OCI-LY7 (cell line): ENCODE measurements at regions not wholly inside any gene's neighbourhood (a gene's known extent, or its start where the extent isn't known, plus 50 kb on each side); places are given as distances from the start of the nearest gene placed in this dataset.

Source experiments
- BruUV-seq: library from RNA; stranded (reverse); fragments of 400-500 nt; replicated peaks from 2 replicates; lab custom pipeline; 2021; lab: Mats Ljungman, UMichigan
- CTCF ChIA-PET: fragments of 300-600 bp; sonication (Branson Sonifier 250); formaldehyde crosslinking; loops from one replicate; lab custom pipeline; 2022; ENCODE audit warnings: antibody characterized with exemption; ENCODE audit not compliant: unreplicated experiment; lab: Charles Lee
- POLR2A ChIA-PET: fragments of 300-600 bp; sonication (Branson Sonifier 250); formaldehyde crosslinking; loops from one replicate; lab custom pipeline; 2022; ENCODE audit warnings: antibody characterized with exemption; lab: Charles Lee
- DNase-seq: peaks from one replicate; pipeline ENCODE4 v3.0.0-alpha.2; 2015; ENCODE audit warnings: low spot score
- H2AFZ ChIP-seq: fragments of 200-600 bp; sonication (generic), shearing (Covaris generic); 2 replicates; pipeline ENCODE4 v1.6.1; 2014; ENCODE audit warnings: mild to moderate bottlenecking, antibody characterized with exemption, low read length, moderate library complexity
- H3K27ac ChIP-seq: fragments of 200-600 bp; sonication (generic); 2 replicates; pipeline ENCODE4 v1.5.1; 2014; ENCODE audit warnings: mixed run types, low read depth, mild to moderate bottlenecking, moderate library complexity, low read length, inconsistent platforms; ENCODE audit not compliant: poor library complexity, severe bottlenecking
- H3K36me3 ChIP-seq: fragments of 200-600 bp; sonication (generic); 2 replicates; pipeline ENCODE4 v1.6.1; 2014; ENCODE audit warnings: mild to moderate bottlenecking, antibody characterized with exemption, low read length, moderate library complexity, mixed read lengths; ENCODE audit not compliant: insufficient read depth
- H3K4me1 ChIP-seq: fragments of 200-600 bp; sonication (generic); 2 replicates; pipeline ENCODE4 v1.5.1; 2014; ENCODE audit warnings: mild to moderate bottlenecking, low read length; ENCODE audit not compliant: insufficient read depth, poor library complexity, severe bottlenecking
- H3K4me2 ChIP-seq: fragments of 200-600 bp; sonication (generic); 2 replicates; pipeline ENCODE4 v1.6.1; 2014; ENCODE audit warnings: mild to moderate bottlenecking, low read length
- H3K4me3 ChIP-seq: fragments of 200-600 bp; sonication (generic); 2 replicates; pipeline ENCODE4 v1.5.1; 2014; ENCODE audit warnings: mild to moderate bottlenecking, low read depth, low read length; ENCODE audit not compliant: poor library complexity, severe bottlenecking
- H3K79me2 ChIP-seq: fragments of 200-600 bp; sonication (generic); 2 replicates; pipeline ENCODE4 v1.6.1; 2016; ENCODE audit warnings: low read depth, mild to moderate bottlenecking, low read length, moderate library complexity, mixed read lengths; ENCODE audit not compliant: insufficient read depth
- H3K9me2 ChIP-seq: fragments of 200-600 bp; sonication (generic); 2 replicates; pipeline ENCODE4 v1.6.1; 2016; ENCODE audit warnings: mild to moderate bottlenecking, low read length, mixed read lengths; ENCODE audit not compliant: insufficient read depth
- H3K9me3 ChIP-seq: fragments of 200-600 bp; sonication (generic); 2 replicates; pipeline ENCODE4 v1.6.1; 2014; ENCODE audit warnings: mild to moderate bottlenecking, mixed run types, low read length, mixed read lengths
- H4K20me1 ChIP-seq: fragments of 200-600 bp; sonication (generic); 2 replicates; pipeline ENCODE4 v1.6.1; 2014; ENCODE audit warnings: mild to moderate bottlenecking, antibody characterized with exemption, low read length, moderate library complexity, mixed read lengths; ENCODE audit not compliant: insufficient read depth
- CTCF ChIP-seq: fragments of 200-600 bp; sonication (generic); conservative IDR thresholded peaks from 2 replicates; pipeline ENCODE4 v1.5.1; 2014; ENCODE audit warnings: mild to moderate bottlenecking, antibody characterized with exemption, low read length, moderate library complexity, mixed read lengths
- EZH2phosphoT487 ChIP-seq: fragments of 200-600 bp; sonication (generic); IDR thresholded peaks from 2 replicates; pipeline ENCODE4 v1.6.1; 2018; ENCODE audit warnings: low read depth, borderline replicate concordance, mild to moderate bottlenecking, mixed run types, antibody characterized with exemption, low read length, moderate library complexity, mixed read lengths
- intact Hi-C: fragments of 100-400 bp; cut with micrococcal nuclease; formaldehyde crosslinking; loops from one replicate; pipeline ENCODE4 v1.10.0; 2022; ENCODE audit not compliant: unreplicated experiment

- H3K4me1 ChIP-seq, result no peaks in the 10 kb centered on the region
- no peaks in the 10 kb centered on the region for H3K9me3 ChIP-seq
- no peak overlapping the region for H2AFZ ChIP-seq
- no peaks in the 10 kb centered on the region for H4K20me1 ChIP-seq
- H3K4me2 ChIP-seq, result no peak overlapping the region
- no peak overlapping the region for H3K4me3 ChIP-seq
- H3K36me3 ChIP-seq, result no peaks in the 10 kb centered on the region
- POLR2A ChIA-PET, result interaction anchor here (0.7 kb wide), 1 partner anchor 866 kb away, joined by 3 read pairs; no protein-coding TSS in a partner anchor
- BruUV-seq, result no TSS peak
- DNase-seq, result no peak
- H3K27ac ChIP-seq, result no peak overlapping the region
- intact Hi-C loops, result no loop called here
- CTCF ChIA-PET, result no interaction called here
- no peak for TF ChIP-seq EZH2phosphoT487
- TF ChIP-seq CTCF, result no peak
- no peaks in the 10 kb centered on the region for H3K79me2 ChIP-seq
- no peaks in the 10 kb centered on the region for H3K9me2 ChIP-seq
Measured at GRCh38 chr12:42670719-42671118, 81.2 kb upstream of the PRICKLE1 start.

GRCh38 chr12:42669553-42669952 is 80.0 kb upstream of the PRICKLE1 start:
- Histone ChIP-seq H3K4me1 (no peaks in the 10 kb centered on the region), H3K4me3 (no peak overlapping the region), H3K27ac (no peak overlapping the region), H3K79me2 (no peaks in the 10 kb centered on the region), H2AFZ (no peak overlapping the region), H3K9me2 (no peaks in the 10 kb centered on the region), H3K9me3 (no peaks in the 10 kb centered on the region), H3K36me3 (no peaks in the 10 kb centered on the region), H3K4me2 (no peak overlapping the region), H4K20me1 (no peaks in the 10 kb centered on the region)
- BruUV-seq, result no TSS peak
- CTCF ChIA-PET, result no interaction called here
- TF ChIP-seq EZH2phosphoT487 (no peak), CTCF (no peak)
- POLR2A ChIA-PET, result interaction anchor here (1.0 to 1.2 kb wide), 2 partner anchors 10 to 57 kb away, joined by 3 read pairs; no protein-coding TSS in a partner anchor
- DNase-seq, result no peak
- intact Hi-C loops, result no loop called here

- intact Hi-C loops, result no loop called here
Measured at GRCh38 chr12:42666671-42667243, 77.2 kb upstream of the PRICKLE1 start.

More at GRCh38 chr12:42666671-42667243, 77.2 kb upstream of the PRICKLE1 start:
- H3K9me3 ChIP-seq, result no peaks in the 10 kb centered on the region
- H2AFZ ChIP-seq, result no peak overlapping the region
- ChIA-PET CTCF (no interaction called here), POLR2A (no interaction called here)
- no peak overlapping the region for H3K27ac ChIP-seq
- no peak overlapping the region for H3K4me2 ChIP-seq
- DNase-seq, result no peak
- H3K79me2 ChIP-seq, result no peaks in the 10 kb centered on the region
- no peaks in the 10 kb centered on the region for H3K4me1 ChIP-seq
- no peaks in the 10 kb centered on the region for H3K36me3 ChIP-seq
- no peaks in the 10 kb centered on the region for H3K9me2 ChIP-seq
- no TSS peak for BruUV-seq
- no peak overlapping the region for H3K4me3 ChIP-seq
- TF ChIP-seq EZH2phosphoT487 (no peak), CTCF (no peak)
- H4K20me1 ChIP-seq, result no peaks in the 10 kb centered on the region
